GM19324 (cell line): ENCODE measurements at regions not wholly inside any gene's neighbourhood (a gene's known extent, or its start where the extent isn't known, plus 50 kb on each side); places are given as distances from the start of the nearest gene placed in this dataset.
"Not testable (repeated sequence)": the region's sequence is repeated elsewhere in the genome, so short reads cannot be mapped to it uniquely, and the experiment has no call there.

Source experiments
- ATAC-seq: cut with Tn5 transposase; IDR thresholded peaks from one replicate; pipeline ENCODE4 v1.9.1; 2021; ENCODE audit warnings: mild to moderate bottlenecking, moderate library complexity; ENCODE audit not compliant: unreplicated experiment, low FRiP score

DNA sequence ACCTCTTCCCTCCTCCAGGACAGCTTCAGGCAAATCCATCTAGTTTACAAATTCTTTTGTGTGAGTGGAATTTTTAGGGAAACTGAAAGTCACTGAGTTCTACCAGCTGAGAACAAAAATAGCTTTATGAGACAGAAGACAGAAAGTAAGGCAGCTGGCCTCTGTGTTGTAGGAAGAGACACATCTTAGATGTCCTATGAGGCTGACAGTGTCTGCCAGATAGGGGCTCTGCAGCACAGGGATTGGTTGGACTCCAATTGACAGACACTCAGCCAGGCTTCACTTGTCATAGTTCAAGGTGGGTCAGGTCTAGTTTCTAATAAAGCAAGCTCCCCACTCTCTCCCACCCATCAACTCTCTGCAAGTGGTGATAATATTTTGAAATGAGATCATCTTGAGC, 574.9 kb downstream of the CCSER2 start:
- no peak for ATAC-seq

DNA sequence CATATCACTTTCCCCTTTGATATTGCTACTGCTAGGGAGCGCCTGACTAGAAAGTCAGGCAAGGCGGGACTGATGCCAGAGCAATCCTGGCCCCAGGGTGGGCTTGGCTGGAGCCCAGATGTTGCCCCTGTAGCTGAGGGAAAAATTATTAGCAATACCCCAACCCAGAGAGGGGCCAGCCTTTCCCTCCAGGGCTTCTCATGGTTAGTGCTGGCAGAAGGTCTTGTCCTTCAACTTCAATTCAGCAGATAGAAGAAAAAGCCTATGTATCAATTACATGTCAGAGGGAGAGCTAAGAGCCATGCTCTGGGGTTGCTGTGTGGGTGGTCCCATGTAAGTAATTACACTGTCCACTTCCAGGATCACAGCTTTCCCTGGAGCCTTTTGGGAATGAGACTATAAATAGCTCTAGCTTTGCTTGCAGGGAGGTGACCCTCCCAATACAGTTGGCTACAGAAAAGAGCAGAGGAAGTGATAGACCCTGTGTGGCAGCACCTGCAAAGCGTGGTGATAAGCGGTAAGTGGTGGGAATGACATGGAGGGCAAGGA, 579.1 kb downstream of the CCSER2 start:
- ATAC-seq = no peak

DNA sequence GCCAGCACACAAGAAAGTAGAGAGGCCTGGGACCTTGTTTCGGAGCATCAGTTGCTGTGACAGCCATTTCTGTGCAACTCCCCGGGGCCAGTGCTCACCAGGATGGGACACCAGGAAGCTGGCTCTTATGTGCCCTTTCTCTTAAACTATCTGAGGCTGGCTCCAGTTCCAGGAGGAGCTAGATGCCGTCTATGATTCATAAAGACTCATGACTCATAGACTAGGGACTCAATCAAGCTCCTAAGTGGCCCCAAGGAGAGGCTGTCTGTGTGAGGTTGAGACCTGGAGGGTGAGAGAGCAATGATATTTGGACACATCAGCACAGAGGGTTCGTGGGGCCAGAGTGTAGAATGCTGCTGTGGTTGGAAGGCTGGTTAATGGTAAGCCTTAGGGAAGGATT, 580.1 kb downstream of the CCSER2 start:
- ATAC-seq = no peak

DNA sequence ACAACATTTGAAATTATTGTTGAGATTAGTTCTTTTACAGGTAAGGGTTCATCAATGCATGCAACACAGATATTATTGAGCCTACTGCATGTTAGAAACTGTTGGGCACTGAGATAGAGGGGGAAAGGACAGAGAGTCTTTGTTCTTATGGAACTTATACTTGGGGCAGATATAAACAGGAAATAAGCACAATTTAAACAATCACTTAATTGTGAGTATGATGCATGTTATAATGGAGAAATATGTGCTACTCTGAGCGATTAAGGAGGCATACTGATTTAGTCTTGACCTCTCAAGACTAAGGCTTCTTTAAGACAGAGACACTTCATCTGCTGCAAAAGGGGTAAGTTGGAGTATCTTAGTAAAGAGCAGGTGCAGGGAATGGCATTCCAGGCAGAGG, 593.3 kb downstream of the CCSER2 start:
- ATAC-seq = no peak

DNA sequence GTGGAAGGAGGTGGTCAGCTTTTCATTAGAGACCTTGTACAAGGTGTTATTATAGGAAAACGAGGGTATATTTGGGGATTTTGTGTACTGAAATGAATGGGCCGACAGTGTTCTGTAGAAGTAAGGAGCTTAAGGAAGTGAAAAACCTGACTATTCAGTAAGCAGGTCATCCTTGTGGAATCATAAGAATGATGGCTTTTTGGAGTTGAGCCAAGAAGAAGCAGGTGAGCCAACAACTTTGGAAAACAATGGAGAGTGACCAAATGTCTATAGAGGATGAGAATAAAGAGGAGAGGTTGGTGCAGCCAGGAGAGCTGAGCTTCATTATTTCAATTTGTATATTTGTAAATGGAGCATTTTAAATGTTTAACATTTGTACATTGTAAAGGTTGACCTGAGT, 595.7 kb downstream of the CCSER2 start:
- no peak for ATAC-seq

DNA sequence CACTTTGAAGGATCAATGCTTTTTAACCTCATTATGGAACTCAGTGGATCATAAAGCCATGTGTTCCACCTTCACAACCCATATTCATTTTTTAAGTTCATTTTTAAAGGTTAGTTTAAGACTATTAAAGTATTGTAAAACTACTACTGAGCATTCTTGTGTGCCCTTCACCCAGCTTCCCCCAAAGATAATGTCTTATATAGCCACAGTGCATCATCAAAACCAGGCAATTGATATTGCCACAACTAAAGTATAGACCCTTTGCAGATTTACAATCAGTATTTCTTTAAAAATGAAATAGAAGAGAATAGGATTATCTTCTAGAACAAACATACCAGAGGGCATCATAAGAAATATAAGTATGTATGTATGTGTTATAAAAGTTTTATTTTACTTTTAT, 597.1 kb downstream of the CCSER2 start:
- no peak for ATAC-seq

DNA sequence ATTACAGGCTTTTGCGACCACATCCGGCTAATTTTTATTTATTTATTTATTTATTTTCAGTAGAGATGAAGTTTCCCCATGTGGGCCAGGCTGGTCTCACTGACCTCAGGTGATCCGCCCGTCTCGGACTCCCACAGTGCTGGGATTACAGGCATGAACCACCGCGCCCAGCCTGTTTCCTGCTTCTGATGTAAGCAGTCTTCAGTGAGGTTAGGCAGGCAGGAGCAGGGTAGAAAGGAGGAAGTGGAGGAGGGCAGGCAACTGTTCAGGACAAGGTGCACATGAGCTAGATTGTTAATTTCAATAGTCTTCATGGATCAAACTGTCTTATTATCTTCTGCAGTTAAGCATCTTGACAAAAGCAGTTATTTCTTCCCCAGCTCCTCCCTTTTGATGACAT, 605.0 kb downstream of the CCSER2 start:
- ATAC-seq = no peak

DNA sequence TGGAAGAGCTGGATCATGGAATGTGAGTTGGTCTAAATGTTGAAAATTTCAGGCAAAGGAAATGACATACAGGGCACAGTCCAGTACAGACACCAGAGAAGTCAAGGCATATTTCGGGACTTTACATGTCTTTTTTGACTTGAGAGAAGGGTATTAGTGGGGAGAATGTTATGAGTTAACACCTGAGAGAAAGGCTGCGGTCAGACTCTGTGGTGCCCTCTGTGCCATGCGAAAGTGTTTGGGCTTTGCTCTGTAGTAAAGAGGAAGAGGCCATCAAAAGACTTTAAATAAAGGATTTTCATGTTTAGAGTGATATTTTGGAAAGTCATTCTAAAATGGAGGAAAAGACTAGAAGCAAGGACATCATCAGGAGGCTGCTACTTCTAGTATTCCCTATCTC, 607.4 kb downstream of the CCSER2 start:
- no peak for ATAC-seq

DNA sequence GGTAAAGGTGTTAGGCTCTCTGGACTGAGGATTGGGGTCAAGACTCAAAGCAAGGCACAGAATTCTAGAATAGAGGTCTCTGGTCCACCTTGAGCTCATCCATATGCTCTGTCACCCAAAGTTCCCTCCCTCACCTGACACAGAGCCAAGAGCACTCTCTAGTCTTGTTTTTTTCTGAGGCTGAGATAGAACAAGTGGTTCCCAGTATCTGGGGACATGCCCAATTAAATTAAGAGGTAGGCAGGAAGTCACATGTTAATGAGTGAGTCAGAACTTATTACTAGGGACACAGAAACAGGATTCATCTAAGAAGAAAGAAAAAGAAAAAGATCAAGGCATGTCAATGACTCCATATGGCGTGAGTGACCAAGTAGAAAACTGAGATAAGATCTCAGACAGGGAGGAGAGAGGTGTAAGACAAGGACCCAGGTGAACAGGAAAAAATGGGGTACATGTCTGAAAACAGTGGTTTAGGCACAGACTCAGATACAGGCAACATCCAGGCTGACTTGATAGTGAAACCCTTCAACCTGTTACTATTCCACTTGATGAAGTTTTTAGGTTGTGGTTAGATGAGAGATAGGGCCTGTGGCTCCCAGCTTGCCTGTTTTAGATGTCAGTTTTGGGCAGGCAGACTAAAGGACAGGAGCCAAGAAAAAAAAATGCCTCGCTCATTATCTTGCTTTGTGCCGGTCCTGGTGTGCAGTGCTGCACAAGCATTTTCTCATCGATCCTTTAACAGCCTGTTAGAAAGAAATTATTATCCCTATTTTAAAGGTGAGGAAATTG, 609.9 kb downstream of the CCSER2 start:
- no peak for ATAC-seq

DNA sequence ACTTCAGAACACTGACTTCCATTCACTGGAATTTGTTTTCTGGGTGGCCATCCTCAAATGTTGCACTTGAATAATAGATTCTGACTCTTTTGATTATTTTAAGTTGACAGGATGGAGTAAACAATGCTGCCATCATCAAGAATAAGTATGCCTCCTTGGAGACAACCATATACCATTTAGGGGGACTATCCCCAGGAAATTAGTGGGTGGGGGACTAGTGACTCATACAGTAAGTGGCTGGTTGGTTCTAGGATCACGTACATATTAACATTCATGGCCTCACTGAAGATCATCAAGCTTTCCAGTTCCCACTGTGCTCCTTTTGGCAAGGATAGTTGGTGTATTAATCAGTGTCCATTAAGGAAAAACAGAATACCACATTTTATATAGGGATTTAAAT, 615.2 kb downstream of the CCSER2 start:
- no peak for ATAC-seq

DNA sequence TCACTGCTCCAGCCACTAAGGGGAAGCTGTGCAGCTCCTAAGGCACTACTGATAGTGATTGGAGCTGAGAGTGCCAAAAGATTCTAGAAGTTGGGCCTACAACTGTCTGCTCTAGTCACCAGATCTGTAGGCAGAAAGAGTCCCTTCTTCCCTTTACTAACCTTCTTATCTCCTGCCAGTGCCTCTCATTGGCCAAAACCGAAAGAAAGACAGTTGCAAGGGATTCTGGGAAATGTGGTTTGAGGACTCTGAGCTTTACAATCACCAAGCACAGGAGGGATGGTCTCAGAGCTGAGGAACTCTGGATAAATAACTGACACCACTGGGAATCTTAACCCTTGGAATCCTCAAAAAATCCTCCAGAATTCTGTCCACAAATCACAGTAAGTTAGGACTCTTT, 615.8 kb downstream of the CCSER2 start:
- ATAC-seq = no peak

DNA sequence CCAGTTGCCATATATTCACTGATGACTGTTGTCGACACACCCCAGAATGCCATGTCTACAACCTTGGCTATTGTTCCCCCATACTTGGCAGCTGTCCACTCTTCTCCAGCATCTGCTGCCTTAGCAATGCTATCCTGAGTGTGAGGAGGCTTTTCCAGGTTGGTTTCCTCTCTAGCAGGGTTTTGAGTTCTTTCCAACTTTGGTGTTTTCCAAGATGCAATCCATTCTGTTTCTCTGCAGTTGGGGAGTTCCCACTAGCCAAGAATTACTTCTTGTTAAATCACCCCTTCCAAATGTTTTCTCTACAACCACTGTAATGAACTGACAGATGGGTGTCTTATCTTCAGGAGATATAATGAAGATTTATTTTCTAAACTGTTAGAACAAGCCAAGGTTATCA, 617.4 kb downstream of the CCSER2 start:
- no peak for ATAC-seq

DNA sequence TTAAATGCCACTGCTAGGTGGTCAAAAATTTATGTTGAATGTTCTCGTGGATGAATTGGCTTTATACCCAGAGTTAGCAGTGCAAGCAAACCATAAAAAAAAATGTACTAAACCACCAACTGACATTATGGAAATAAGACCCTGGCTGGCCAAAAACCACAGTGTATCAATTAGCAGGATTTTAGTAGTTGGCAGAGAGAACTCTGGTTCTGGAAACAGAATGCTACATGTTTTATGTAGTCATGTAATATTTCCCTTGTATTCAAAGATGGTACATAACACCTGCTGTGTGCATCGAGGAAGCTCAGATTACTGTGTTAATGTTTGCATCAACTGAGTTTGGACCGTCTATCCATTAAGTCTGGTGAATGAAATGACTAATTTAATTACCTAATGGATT, 618.5 kb downstream of the CCSER2 start:
- ATAC-seq = no peak

DNA sequence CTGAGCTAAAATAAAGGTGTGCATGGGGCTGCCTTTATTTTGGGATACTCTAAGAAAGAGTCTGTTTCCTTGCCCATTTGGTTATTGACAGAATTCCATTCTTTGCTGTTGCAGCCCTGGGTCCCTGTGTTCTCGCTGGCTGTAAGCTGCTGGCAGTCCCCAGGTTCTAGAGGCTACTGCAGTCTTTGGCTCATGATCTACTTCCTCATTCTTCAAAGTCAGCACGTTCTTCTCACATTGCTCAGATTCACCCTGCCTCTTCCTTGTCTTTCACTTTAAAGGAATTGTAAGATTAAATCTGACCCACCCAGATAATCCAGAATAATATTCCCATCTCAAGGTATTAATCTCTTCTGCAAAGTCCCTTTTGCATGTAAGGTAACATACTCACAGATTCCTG, 620.3 kb downstream of the CCSER2 start:
- no peak for ATAC-seq

DNA sequence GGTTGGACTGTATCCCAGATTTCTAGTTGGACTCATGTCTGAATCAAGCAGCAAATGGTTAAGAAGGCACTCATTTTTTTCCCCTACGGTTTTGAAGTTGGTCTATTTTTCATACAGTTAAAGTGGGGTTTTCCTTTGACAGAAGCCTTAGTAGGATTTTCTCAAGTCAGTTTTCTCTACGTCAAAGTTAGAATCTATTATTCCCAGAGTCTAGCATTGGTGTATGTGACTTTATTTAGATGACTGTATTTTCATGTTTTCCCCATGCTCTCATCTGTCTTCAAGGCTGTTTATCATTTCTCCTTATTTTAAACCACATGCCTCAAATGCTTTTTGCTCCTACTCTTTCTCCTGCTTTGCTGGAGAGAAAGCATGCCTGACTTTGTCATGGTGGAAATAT, 623.2 kb downstream of the CCSER2 start:
- ATAC-seq = no peak

DNA sequence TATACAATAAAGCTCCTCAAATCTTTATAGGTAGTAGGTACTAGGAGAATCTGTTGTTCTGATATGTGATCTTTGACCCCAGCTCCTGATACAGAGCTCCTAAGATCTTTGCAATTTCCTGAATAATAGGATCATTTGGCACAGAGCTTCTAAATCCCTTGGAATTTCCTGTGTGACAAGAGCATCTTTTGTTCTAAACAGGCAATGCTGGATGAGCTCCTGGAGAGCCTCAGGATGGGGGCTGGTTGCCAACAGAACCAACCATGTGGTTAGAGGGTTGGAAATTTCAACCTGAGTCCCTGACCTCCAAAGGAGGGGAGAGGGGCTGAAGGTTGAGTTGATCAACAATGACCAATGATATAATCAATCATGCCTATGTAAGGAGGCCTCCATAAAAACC, 629.0 kb downstream of the CCSER2 start:
- ATAC-seq = no peak

DNA sequence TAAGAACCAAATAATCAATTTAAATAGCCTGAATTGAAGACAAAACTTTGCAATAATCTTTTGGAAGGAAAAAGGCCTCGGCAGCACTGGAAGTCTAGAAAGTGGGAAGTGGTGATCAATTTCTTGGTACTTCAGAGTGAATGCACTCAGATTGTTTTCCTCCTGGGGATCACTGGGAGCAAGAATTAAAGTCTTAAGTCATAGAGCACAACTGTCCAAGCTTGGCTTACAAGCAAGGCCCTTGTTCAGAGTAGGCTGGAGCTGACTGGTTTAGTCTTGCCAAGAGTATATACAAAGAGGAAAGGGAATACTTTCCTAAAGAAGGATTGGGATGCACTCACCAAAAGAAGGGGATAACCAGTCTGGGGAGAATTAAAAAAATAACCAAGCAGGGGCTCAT, 637.1 kb downstream of the CCSER2 start:
- no peak for ATAC-seq

DNA sequence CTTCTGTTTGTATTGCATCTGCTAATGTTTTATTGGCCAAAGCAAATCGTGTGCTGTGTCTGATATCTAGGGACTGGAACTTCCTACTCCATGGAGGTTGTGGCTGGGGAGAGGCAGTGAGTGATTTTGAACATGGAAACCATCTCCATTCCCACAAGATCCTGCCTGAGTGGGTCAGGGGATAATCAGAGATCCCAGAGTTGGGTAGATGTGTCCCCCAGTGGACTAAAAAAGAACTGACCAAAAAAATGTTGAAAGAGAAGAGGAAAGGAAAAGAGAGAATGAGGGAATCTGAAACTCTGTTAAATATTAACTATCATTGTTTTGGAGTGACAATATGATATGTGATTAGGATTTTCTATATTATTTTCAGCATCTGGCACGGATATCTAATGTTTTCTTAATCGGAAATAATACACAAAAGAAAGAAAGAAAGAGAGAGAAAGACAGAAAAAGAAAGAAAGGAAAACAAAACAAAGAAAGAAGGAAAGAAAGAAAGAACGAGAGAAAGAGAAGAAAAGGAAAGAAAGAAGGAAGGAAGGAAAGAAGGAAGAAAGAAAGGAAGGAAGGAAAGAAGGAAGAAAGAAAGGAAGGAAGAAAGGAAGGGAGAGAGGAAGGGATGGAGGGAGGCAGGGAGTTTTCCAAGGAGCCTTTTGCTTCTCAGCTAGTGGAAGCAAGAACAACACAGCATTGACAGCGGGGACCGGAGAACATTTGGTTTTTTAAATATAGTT, 638.5 kb downstream of the CCSER2 start:
- no peak for ATAC-seq

DNA sequence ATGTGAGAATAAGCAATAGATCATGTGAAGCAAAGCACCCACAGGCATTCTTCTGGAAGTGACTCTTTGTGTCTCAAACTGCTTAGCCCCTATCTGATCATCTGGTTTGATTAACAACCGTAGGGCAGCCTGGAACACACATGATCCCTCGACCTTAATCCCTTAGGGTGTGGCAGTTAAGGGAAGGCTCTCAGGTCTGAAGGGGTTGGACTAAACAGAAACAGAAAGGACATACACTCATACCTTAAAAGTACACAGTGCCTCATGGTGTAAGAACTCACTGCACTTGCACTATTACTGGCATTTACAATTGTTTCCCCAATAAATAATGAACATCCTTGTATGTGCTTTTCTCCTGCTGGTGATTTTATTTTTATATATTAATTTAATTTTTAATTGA, 640.9 kb downstream of the CCSER2 start:
- not testable (repeated sequence) for ATAC-seq

DNA sequence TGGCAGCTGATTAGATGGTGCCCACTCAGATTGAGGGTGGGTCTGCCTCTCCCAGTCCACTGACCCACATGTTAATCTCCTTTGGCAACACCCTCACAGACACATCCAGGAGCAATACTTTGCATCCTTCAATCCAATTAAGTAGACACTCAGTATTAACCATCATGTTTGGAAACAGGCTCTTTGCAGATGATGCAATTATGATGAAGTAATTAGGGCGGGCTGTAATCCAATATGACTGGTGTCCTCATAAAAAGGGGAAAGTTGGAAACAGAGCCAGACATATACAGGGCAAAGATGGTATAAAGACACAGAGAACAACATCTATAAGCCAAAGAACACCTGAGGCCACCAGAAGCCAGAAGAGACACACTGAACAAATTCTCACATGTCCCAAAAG, 658.6 kb downstream of the CCSER2 start:
- no peak for ATAC-seq

DNA sequence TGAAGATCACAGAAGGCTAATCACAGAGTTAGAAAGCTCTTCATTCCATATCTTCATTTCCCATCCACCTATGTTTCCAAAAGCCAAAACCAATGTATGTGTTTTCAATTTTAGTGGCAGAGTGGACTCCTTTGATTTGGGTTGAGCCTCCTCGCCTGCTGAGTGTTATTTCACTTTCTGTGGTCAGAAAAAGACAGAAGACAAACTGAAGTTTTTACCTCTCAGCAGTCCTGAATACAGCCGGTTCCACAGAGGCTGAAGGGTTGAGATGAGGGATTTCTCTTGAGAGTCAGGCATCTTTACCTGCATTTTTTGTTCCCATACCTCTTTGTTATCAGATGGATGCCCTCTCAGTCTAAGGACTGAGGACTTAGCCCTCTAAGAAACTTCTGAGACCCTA, 659.6 kb downstream of the CCSER2 start:
- ATAC-seq = no peak

DNA sequence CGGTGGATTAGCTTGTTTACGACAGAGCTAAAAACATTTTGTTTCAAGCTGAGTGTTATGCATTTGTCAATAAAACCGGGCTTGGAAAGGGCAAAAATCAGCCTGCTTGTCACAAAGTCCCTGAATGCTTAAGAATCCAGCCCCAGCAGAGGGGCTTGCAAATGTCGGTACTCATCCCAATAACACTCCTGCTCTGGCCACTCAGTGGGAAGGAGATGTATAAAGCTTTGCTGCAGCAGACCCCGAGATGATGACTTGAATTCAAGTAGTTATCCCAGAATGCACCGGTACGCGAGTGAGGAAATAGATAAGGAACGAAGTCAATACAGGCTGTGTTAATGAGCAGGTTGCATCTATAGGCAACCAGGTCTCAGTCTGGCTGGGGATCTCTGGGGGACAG, 662.3 kb downstream of the CCSER2 start:
- no peak for ATAC-seq
